ENCODE measurements at regions not wholly inside any gene's neighbourhood (a gene's known extent, or its start where the extent isn't known, plus 50 kb on each side); places are given as distances from the start of the nearest gene placed in this dataset.
A peak's percentile ranks its signal among the peaks of the same experiment; 100 is the strongest.

GRCh38 chr13:97631158-97631557 lies 197.2 kb downstream of the RAP2A start:
- Histone ChIP-seq H4K20me1 (replicated peaks; ENCODE audit: insufficient read depth) (no peaks in the 10 kb centered on the region), H3K79me2 (replicated peaks; ENCODE audit: insufficient read depth) (no peaks in the 10 kb centered on the region), H3K9me2 (ENCODE audit: insufficient read depth) (no peaks in the 10 kb centered on the region), H3K4me2 (no peak overlapping the region), H3F3A (replicated peaks; ENCODE audit: low read depth) (no peaks in the 10 kb centered on the region), H3K27me3 (ENCODE audit: insufficient read depth) (no peaks in the 10 kb centered on the region), H3K36me3 (ENCODE audit: insufficient read depth) (no peaks in the 10 kb centered on the region), H3K4me3 (no peak overlapping the region), H3K27ac (ENCODE audit: low read depth) (no peak overlapping the region), H3K4me1 (ENCODE audit: insufficient read depth) (no peaks in the 10 kb centered on the region), H2AFZ (no peak overlapping the region)
- H3K4me1 Mint-ChIP-seq, result peaks cover 5% of the 10 kb centered on the region; the same call in 2 of the 3 replicates
- no peak overlapping the region for H3K27ac Mint-ChIP-seq
- H3K4me3 Mint-ChIP-seq, result no peak overlapping the region
- peak; percentile 93 for ATAC-seq
- H3K36me3 Mint-ChIP-seq (ENCODE audit: low read depth), result peaks cover 3% of the 10 kb centered on the region; the same call in 2 of the 3 replicates
- H3K27me3 Mint-ChIP-seq (ENCODE audit: insufficient read depth, low read depth, poor library complexity), result peaks cover 2% of the 10 kb centered on the region
- TF ChIP-seq ETS1 (IDR thresholded peaks at IDR 0.05) (no peak), ZNF462 (CRISPR knock-in tag; IDR thresholded peaks at IDR 0.05) (no peak), EZH2phosphoT487 (IDR thresholded peaks at IDR 0.05; ENCODE audit: unreplicated experiment) (no peak), CREB1 (CRISPR knock-in tag; IDR thresholded peaks at IDR 0.05; ENCODE audit: low read depth) (no peak), CTCF (conservative IDR thresholded peaks at IDR 0.05; ENCODE audit: low read depth in 2 of 2) (peak; percentile 55 to 91), EZH2 (IDR thresholded peaks at IDR 0.05; ENCODE audit: low read depth, unreplicated experiment) (no peak), ZNF114 (CRISPR knock-in tag; IDR thresholded peaks at IDR 0.05) (no peak), POLR2AphosphoS5 (IDR thresholded peaks at IDR 0.05; ENCODE audit: low read depth) (no peak)
- peaks cover 14% of the 10 kb centered on the region for H3K9me3 Mint-ChIP-seq
- DNase-seq (ENCODE audit: low spot score), result peak; percentile 67
